CD8-positive, alpha-beta memory T cell (primary cell): ENCODE measurements at regions not wholly inside any gene's neighbourhood (a gene's known extent, or its start where the extent isn't known, plus 50 kb on each side); places are given as distances from the start of the nearest gene placed in this dataset.

Source experiments
- CTCF ChIA-PET: fragments of 350-600 bp; sonication (Branson Sonifier 250); formaldehyde crosslinking; loops from one replicate; lab custom pipeline; 2021; ENCODE audit warnings: antibody characterized with exemption; lab: Charles Lee
- POLR2A ChIA-PET: fragments of 350-600 bp; sonication (Branson Sonifier 250); formaldehyde crosslinking; loops from one replicate; lab custom pipeline; 2021; ENCODE audit warnings: antibody characterized with exemption; lab: Charles Lee
- DNase-seq, 5 donors: peaks; one replicate each; pipeline versions ENCODE4 v3.0.0 to v3.0.0-alpha.2; 2020 to 2022; ENCODE audit warnings: mixed read lengths in 1 of 5
- H3K27ac ChIP-seq: one replicate; pipeline ENCODE4 v1.7.0; 2013; ENCODE audit warnings: low read depth, mild to moderate bottlenecking, low read length, moderate library complexity
- H3K27me3 ChIP-seq: 2 replicates; pipeline ENCODE4 v1.7.0; 2013; ENCODE audit warnings: low read length, mild to moderate bottlenecking; ENCODE audit not compliant: insufficient read depth, poor library complexity, severe bottlenecking
- H3K36me3 ChIP-seq: 2 replicates; pipeline ENCODE4 v1.7.0; 2013; ENCODE audit warnings: mild to moderate bottlenecking, low read length, moderate library complexity; ENCODE audit not compliant: insufficient read depth
- H3K4me1 ChIP-seq: 2 replicates; pipeline ENCODE4 v1.7.0; 2013; ENCODE audit warnings: mild to moderate bottlenecking, low read length, moderate library complexity; ENCODE audit not compliant: insufficient read depth
- H3K4me3 ChIP-seq: 2 replicates; pipeline ENCODE4 v1.7.0; 2013; ENCODE audit warnings: mild to moderate bottlenecking, low read length
- H3K9me3 ChIP-seq: 2 replicates; pipeline ENCODE4 v1.7.0; 2013; ENCODE audit warnings: mild to moderate bottlenecking, low read length
- H3K27ac Mint-ChIP-seq, 8 donors: one replicate each; pipeline ENCODE4 v1.8.0; 2020 to 2021; ENCODE audit warnings: mixed read lengths in 8 of 8, mild to moderate bottlenecking in 6 of 8, inconsistent platforms in 3 of 8, moderate library complexity in 3 of 8
- H3K27me3 Mint-ChIP-seq, 2 donors: one replicate each; pipeline ENCODE4 v1.8.0; 2020 to 2021; ENCODE audit warnings: mixed read lengths in 2 of 2, mild to moderate bottlenecking in 1 of 2, moderate library complexity in 1 of 2
- H3K36me3 Mint-ChIP-seq, 3 donors: one replicate each; pipeline ENCODE4 v1.8.0; 2020 to 2021; ENCODE audit warnings: mixed read lengths in 3 of 3, inconsistent platforms in 1 of 3, mild to moderate bottlenecking in 1 of 3
- H3K4me1 Mint-ChIP-seq, 3 donors: one replicate each; pipeline ENCODE4 v1.8.0; 2020 to 2021; ENCODE audit warnings: mixed read lengths in 3 of 3, inconsistent platforms in 1 of 3, mild to moderate bottlenecking in 1 of 3
- H3K4me3 Mint-ChIP-seq, 7 donors: one replicate each; pipeline ENCODE4 v1.8.0; 2020 to 2021; ENCODE audit warnings: mixed read lengths in 7 of 7, mild to moderate bottlenecking in 6 of 7, moderate library complexity in 4 of 7, inconsistent platforms in 2 of 7
- H3K9me3 Mint-ChIP-seq, 5 donors: one replicate each; pipeline ENCODE4 v1.8.0; 2020 to 2022; ENCODE audit warnings: mixed read lengths in 5 of 5, mild to moderate bottlenecking in 3 of 5, moderate library complexity in 2 of 5, inconsistent platforms in 1 of 5

DNA sequence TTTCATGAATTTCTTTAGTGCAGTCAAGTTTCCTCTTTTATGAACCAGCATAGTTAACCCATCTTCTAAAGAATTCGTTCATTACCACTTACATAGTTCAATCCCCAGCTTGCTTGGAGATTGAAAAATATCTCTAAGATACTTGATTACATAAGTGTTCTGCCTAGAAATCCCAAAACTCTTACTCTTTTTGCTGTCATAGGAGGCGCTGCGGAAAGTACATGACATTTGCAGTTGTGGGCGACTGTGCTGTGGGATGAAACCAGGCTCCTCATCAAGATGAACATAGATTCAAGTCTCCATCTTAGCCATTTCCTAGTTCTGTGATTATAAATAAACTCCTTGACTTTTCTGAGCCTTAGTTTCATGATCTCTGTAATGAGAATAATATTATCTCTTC lies 107.1 kb upstream of the SORBS2 start:
- POLR2A ChIA-PET, result no interaction called here
- Mint-ChIP-seq H3K4me3 (no peak overlapping the region), H3K27me3 (no peaks in the 10 kb centered on the region), H3K9me3 (peaks cover 0 to 6% (median 2%) of the 10 kb centered on the region in 5 donors), H3K27ac (no peak overlapping the region), H3K36me3 (no peaks in the 10 kb centered on the region), H3K4me1 (no peaks in the 10 kb centered on the region)
- Histone ChIP-seq H3K27ac (no peak overlapping the region), H3K4me1 (no peaks in the 10 kb centered on the region), H3K4me3 (no peak overlapping the region), H3K9me3 (no peaks in the 10 kb centered on the region), H3K36me3 (no peaks in the 10 kb centered on the region), H3K27me3 (no peaks in the 10 kb centered on the region)
- no peak for DNase-seq
- CTCF ChIA-PET, result no interaction called here

DNA sequence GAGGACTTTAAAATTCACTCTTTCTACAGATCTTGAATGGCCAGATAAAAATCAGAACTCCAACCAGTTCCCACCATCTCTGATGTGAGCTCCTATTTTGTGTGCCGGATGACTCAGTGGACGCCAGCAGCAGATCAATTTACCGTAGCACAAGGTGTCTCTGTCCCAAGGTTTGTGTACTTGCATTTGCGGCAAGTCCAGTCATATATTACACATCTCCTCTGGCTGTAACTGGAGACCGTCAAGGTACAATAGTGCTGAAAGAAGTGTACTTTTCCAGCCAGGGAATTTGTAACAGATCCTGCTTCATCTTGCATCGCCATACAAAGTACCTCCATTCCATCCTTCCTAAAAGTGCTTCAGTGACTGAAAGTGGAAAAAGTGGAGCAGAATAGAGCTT lies 108.2 kb upstream of the SORBS2 start:
- POLR2A ChIA-PET, result no interaction called here
- H3K36me3 ChIP-seq, result no peaks in the 10 kb centered on the region

DNA sequence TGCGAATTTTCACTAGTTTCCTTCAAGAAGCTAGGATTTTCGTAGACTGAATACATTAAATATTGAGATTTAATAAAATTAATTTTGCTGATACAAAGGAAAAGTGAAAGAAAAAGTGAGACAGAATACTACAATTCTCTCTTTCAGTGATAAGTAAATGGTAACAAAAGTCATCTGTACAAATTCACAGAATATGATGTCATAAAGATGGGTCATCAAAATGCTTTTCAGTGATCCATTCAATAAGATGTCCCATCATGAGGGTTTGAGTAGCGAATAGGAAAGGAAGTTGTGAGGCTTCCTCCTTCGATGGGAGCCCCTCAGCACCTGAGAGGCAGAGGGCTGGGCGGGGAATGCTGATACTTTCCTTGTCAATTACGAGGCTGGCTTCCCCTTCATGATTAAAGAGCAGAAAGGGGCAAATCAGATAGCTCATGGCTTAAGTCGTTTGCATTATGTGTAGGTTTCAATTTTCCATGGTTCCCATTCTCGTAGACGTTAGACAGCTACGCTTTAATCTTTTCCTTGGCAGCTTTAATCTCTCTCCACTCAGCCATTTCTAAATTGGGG lies 108.8 kb upstream of the SORBS2 start:
- no peaks in the 10 kb centered on the region for H3K9me3 ChIP-seq
- Mint-ChIP-seq H3K27ac (no peak overlapping the region), H3K9me3 (peaks cover 0 to 8% (median 4%) of the 10 kb centered on the region in 5 donors), H3K4me1 (no peaks in the 10 kb centered on the region), H3K27me3 (peaks cover 0 to 3% of the 10 kb centered on the region in 2 donors), H3K4me3 (no peak overlapping the region), H3K36me3 (no peaks in the 10 kb centered on the region)
- no peak overlapping the region for H3K27ac ChIP-seq
- H3K4me1 ChIP-seq, result no peaks in the 10 kb centered on the region
- H3K4me3 ChIP-seq, result no peak overlapping the region
- POLR2A ChIA-PET, result no interaction called here
- H3K27me3 ChIP-seq, result no peaks in the 10 kb centered on the region
- no peak for DNase-seq
- no peaks in the 10 kb centered on the region for H3K36me3 ChIP-seq
- CTCF ChIA-PET, result no interaction called here

More for the DNA sequence above, 108.2 kb upstream of the SORBS2 start:
- Histone ChIP-seq H3K9me3 (no peaks in the 10 kb centered on the region), H3K4me3 (no peak overlapping the region), H3K27ac (no peak overlapping the region), H3K27me3 (no peaks in the 10 kb centered on the region), H3K4me1 (no peaks in the 10 kb centered on the region)
- H3K27ac Mint-ChIP-seq, result no peak overlapping the region
- H3K4me3 Mint-ChIP-seq, result no peak overlapping the region
- H3K27me3 Mint-ChIP-seq, result peaks cover 0 to 3% of the 10 kb centered on the region in 2 donors
- H3K4me1 Mint-ChIP-seq, result no peaks in the 10 kb centered on the region
- CTCF ChIA-PET, result no interaction called here
- H3K9me3 Mint-ChIP-seq, result peaks cover 0 to 10% (median 5%) of the 10 kb centered on the region in 5 donors
- no peak for DNase-seq
- no peaks in the 10 kb centered on the region for H3K36me3 Mint-ChIP-seq

DNA sequence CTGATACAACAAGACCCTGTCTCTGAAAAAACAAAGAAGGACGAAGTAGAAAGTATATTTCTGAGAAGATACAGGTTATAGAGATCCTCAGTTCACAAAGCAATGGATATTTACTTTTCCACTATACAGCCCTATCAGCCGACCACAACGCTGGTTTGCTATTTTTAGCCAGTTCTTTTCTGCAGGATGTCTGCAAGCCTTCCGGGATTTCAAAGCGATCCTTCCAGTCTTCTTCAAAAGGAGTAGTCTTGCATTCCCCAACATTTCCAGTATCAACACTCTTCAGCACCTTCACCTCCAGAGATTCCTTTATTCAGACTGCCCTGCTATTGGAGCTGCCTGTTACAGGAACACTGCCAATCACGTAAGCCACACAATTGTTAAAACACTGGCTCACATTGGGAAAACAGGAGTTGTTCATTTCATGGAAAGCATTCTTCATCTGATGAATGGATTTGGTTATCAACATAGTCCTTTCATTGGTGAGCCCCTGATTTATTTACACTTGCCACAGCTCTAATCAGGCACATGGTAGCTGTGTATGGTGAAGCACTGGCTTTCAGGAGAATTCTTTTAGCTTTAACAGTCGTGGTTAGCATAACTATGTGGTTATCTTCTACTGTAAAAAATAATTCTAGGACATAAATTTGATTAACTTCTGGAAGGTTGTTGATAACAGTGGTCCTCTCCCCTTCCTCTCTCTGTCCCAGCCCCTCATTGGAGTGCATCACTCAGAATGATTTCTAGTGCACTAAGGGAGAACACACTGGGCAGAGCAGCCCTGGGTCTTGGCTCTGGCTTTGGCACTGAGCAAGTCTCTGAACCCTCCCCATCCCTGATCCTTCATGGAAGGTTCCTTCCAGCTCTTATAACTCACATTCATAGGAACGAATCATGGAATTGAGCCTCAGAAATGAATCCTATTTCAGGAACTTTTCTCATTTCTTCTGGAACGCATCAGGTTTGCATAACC lies 109.9 kb upstream of the SORBS2 start:
- H3K27ac ChIP-seq, result no peak overlapping the region
- peaks cover 0 to 3% of the 10 kb centered on the region in 2 donors for H3K27me3 Mint-ChIP-seq
- POLR2A ChIA-PET, result no interaction called here
- DNase-seq, result no peak
- H3K36me3 ChIP-seq, result no peaks in the 10 kb centered on the region
- H3K9me3 Mint-ChIP-seq, result peaks cover 0 to 8% (median 2%) of the 10 kb centered on the region in 5 donors
- H3K4me1 ChIP-seq, result no peaks in the 10 kb centered on the region
- no peaks in the 10 kb centered on the region for H3K4me1 Mint-ChIP-seq
- no peaks in the 10 kb centered on the region for H3K36me3 Mint-ChIP-seq
- H3K4me3 Mint-ChIP-seq, result no peak overlapping the region
- no peaks in the 10 kb centered on the region for H3K9me3 ChIP-seq
- no peaks in the 10 kb centered on the region for H3K27me3 ChIP-seq
- CTCF ChIA-PET, result no interaction called here
- no peak overlapping the region for H3K27ac Mint-ChIP-seq
- H3K4me3 ChIP-seq, result no peak overlapping the region

DNA sequence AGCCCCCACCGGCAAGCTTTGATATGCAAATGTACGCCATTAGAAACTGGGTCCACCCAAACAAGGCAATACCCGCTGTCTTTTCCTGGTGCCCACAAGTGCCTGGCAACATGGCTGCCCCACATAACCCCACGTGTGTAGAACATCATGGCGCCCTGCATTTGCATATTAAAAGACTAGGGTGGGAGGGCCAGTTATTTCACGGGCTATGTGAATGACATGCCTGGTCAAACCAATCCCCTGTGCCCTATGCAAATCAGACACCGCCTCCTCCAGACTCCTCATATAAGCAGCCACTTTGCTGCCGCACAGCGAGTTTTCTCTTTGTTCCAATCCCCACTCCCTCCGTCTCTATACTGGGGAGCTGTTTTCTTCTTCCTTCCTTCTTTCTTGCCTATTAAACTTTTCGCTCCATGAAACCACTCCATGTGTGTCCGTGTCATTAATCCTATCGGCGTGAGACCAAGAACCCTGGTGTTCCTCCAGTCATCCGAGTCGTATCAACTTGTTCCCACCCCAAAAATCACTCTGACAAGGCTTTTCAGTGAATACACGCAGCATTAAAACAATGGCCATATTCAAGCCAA lies 112.6 kb upstream of the SORBS2 start:
- no peak overlapping the region for H3K27ac Mint-ChIP-seq
- H3K36me3 Mint-ChIP-seq, result no peaks in the 10 kb centered on the region
- no peak for DNase-seq
- POLR2A ChIA-PET, result no interaction called here
- Histone ChIP-seq H3K27me3 (no peaks in the 10 kb centered on the region), H3K4me3 (no peak overlapping the region), H3K9me3 (no peaks in the 10 kb centered on the region), H3K27ac (no peak overlapping the region), H3K4me1 (no peaks in the 10 kb centered on the region), H3K36me3 (no peaks in the 10 kb centered on the region)
- H3K27me3 Mint-ChIP-seq, result peaks cover 0 to 4% of the 10 kb centered on the region in 2 donors
- no peaks in the 10 kb centered on the region for H3K4me1 Mint-ChIP-seq
- peaks cover 0 to 5% (median 2%) of the 10 kb centered on the region in 5 donors for H3K9me3 Mint-ChIP-seq
- CTCF ChIA-PET, result no interaction called here
- H3K4me3 Mint-ChIP-seq, result no peak overlapping the region

DNA sequence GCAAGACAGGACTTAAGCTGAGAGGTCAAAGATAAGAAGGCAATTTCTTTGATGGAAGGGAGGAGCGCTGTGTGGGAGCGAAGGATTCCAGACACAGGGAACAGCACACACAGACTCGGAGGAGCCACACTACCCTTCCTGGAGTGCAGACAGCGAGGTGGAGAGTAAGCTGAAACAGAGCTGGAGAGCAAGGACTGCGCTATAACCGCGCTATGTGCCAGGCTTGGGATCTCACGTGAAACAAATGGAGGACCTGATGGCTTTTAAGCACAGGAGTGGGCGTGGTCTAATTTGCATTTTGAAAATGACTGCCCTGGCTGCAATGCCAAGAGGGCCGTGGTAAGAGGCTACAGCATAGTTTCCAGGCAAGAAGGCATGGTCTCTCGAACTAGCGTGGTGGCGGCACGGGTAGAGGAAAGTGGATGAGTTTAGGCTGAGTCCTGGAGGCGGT lies 113.9 kb upstream of the SORBS2 start:
- no peaks in the 10 kb centered on the region for H3K9me3 ChIP-seq
- Mint-ChIP-seq H3K9me3 (peaks cover 0 to 5% (median 2%) of the 10 kb centered on the region in 5 donors), H3K36me3 (no peaks in the 10 kb centered on the region), H3K27me3 (peaks cover 4% of the 10 kb centered on the region in 2 donors), H3K27ac (no peak overlapping the region), H3K4me1 (no peaks in the 10 kb centered on the region), H3K4me3 (no peak overlapping the region)
- no peak overlapping the region for H3K27ac ChIP-seq
- no peak overlapping the region for H3K4me3 ChIP-seq
- no peak for DNase-seq
- H3K4me1 ChIP-seq, result no peaks in the 10 kb centered on the region
- ChIA-PET CTCF (no interaction called here), POLR2A (no interaction called here)
- H3K27me3 ChIP-seq, result no peaks in the 10 kb centered on the region
- no peaks in the 10 kb centered on the region for H3K36me3 ChIP-seq

DNA sequence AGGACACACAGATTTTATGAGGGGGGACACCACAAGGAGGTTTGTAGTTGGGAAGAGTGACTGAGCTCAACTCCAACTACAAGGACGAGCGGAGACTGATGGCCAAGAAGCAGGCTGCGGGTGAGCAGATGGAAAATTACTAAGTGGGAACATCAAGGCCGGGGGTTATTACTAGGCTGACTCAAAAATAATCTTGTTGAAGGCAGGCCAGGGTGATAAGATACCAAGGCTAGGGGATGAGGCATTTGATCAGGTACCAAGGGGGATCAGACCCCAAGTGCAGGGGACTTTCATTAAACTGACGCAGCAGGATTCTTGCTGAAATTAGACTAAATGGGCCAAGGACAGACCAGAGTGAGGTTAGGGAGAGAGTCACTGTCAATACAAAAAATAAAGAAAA lies 119.4 kb upstream of the SORBS2 start:
- H3K27me3 Mint-ChIP-seq, result peaks cover 10 to 22% of the 10 kb centered on the region in 2 donors
- no peaks in the 10 kb centered on the region for H3K4me1 ChIP-seq
- ChIA-PET POLR2A (no interaction called here), CTCF (no interaction called here)
- H3K27me3 ChIP-seq, result no peaks in the 10 kb centered on the region
- H3K4me3 ChIP-seq, result no peak overlapping the region
- peaks cover 0 to 2% (median 0%) of the 10 kb centered on the region in 5 donors for H3K9me3 Mint-ChIP-seq
- no peaks in the 10 kb centered on the region for H3K9me3 ChIP-seq
- no peaks in the 10 kb centered on the region for H3K36me3 Mint-ChIP-seq
- H3K4me3 Mint-ChIP-seq, result no peak overlapping the region
- peak overlapping the region in 1 of 8 donors; percentile 39 for H3K27ac Mint-ChIP-seq
- H3K4me1 Mint-ChIP-seq, result no peaks in the 10 kb centered on the region
- no peak for DNase-seq
- no peak overlapping the region for H3K27ac ChIP-seq
- no peaks in the 10 kb centered on the region for H3K36me3 ChIP-seq

DNA sequence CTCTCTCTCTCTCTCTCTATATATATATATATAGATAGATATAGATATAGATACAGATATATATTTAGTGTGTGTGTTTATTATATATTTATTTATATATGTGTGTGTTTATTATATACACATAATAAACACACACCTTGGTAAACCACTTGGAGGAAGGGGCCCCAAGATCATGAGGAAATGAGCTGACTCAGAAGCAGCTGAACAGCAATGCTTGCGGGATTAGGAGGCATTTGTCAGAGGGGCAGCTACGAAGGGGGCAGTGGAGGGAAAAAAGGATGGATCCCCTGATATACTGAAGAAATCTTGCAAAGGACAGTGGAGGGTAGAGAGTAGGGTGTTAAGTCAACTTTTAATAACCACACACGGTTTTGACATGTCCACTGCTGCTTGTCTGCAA lies 120.0 kb upstream of the SORBS2 start:
- no peaks in the 10 kb centered on the region for H3K27me3 ChIP-seq
- no peaks in the 10 kb centered on the region for H3K36me3 ChIP-seq
- ChIA-PET POLR2A (no interaction called here), CTCF (no interaction called here)
- DNase-seq, result no peak
- H3K4me1 Mint-ChIP-seq, result no peaks in the 10 kb centered on the region
- no peaks in the 10 kb centered on the region for H3K9me3 ChIP-seq
- no peak overlapping the region for H3K4me3 Mint-ChIP-seq
- H3K9me3 Mint-ChIP-seq, result peaks cover 0 to 2% (median 0%) of the 10 kb centered on the region in 5 donors
- peaks cover 10 to 22% of the 10 kb centered on the region in 2 donors for H3K27me3 Mint-ChIP-seq
- no peak overlapping the region for H3K27ac ChIP-seq
- no peak overlapping the region for H3K4me3 ChIP-seq
- no peak overlapping the region for H3K27ac Mint-ChIP-seq
- no peaks in the 10 kb centered on the region for H3K36me3 Mint-ChIP-seq
- H3K4me1 ChIP-seq, result no peaks in the 10 kb centered on the region
